ENCODE measurements at regions not wholly inside any gene's neighbourhood (a gene's known extent, or its start where the extent isn't known, plus 50 kb on each side); places are given as distances from the start of the nearest gene placed in this dataset.
A peak's percentile ranks its signal among the peaks of the same experiment; 100 is the strongest.
"Not testable (repeated sequence)": the region's sequence is repeated elsewhere in the genome, so short reads cannot be mapped to it uniquely, and the experiment has no call there.

DNA sequence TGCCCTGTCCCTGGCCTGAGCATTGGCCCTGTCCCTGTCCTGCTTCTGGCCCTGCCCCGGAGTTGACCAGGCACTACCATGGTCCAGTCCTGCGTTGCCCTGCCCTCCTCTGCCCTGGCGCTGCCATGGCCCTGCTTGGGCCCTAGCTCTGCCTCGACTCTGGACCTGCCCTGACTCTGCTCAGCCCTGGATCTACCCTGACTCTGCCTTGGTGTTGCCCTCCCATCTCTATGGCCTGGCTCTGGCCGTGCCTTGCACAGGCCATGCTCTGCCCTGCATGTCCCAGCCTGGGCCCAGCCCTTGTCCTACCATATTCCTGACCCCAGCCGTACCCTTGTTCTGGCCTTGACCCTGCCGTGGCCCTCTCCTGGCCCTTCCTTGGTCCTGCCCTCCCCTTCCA is 235.7 kb downstream of the GOLGA6L6 start:
- DNase-seq = not testable (repeated sequence)

DNA sequence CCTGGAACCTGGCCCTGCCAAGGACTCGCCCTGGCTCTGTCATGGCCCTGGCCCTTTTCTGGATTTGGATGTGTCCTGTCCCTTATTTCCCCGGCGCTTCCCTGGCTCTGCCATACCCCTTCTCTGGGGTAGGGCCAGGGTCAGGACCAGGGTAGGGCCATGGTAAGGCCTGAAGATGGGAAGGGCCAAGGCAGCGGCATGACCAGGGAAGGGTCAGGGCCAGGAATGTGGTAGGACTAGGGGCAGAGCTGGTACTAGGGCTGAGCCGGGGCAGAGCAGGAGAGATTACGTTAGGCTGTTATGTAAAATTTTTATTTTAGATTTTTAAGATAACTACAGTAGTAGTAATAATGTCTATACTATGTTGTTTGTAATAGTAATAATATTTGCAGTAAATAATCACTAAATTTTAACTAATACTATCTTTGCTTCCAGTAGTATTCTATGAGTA is 236.6 kb downstream of the GOLGA6L6 start:
- DNase-seq = not testable (repeated sequence)

DNA sequence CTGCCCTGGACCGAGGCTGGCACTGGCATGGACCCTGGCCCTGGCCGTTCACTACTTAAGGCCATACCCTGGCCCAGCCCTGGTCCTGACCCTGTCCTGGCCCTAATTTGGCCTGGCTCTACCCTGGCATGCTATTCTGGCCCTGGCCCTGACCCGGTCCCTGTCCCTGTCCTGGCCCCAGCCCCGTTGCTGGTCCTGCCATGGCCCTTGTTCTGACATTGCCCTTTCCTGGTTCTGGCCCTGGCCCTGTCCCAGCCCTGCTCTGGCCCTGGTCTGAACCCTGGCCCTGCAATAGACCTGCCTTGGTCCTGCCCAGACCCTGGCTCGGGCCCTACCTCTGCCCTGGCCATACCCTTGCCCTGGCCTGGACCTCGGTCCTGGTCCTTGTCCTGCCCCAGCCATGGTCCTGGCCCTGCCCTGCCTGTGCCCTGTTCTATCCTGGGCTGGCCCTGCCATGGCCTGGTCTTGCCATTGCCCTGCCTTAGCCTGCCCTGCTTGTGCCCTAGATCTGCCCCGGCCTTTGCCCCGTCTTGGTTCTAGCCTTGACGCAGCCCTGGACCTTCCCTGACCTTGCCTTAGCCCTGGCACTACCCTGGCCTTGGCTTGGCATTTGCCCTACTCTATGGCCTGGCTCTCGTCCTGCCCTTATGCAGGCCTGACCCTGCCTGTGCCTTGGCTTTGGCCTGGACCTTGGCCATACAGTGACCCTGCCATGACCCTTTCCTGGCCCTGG is 237.2 kb downstream of the GOLGA6L6 start:
- not testable (repeated sequence) for DNase-seq

DNA sequence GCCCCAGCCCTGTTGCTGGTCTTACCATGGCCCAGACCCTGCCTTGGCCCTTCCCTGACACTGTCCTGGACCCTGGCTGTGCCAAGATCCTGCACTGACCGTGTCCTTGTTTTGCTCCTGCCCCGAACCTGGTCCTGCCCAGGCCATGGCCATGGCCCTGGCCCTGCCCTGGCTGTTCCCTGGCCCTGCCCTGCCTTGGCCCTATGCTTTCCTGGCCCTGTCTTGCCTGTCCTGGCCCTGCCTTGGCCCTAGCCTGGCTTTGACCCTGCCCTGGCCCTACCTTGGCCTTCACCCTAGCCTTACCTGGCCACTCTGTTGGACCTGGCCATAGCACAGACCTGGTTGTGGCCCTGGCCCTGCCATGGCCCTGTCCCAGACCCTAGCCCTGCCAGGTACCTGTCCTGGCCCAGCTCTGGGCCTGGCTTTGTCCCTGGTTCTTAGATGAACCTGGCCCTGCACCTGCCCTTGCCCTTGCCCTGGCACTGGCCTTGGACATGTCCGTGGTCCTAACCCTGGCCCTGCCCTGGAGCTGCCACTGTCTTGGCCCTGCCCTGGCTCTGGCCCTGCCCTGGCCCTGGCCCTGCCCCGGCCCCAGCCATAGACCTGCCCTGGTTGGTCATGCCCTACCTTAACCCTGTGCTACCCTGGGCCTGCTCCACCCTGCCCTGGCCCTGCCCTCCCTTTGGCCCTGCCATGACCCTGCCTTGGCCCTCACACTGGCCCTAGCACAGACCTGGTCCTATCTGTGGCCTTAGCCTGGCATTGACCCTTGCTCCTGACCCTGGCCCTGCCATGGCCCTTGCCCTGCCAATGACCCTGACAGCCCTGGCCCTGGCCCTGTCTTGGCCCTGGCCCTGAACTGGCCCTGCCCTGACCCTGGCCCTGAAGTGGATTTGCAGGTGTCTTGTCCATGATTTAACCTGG is 238.1 kb downstream of the GOLGA6L6 start:
- DNase-seq = not testable (repeated sequence)

DNA sequence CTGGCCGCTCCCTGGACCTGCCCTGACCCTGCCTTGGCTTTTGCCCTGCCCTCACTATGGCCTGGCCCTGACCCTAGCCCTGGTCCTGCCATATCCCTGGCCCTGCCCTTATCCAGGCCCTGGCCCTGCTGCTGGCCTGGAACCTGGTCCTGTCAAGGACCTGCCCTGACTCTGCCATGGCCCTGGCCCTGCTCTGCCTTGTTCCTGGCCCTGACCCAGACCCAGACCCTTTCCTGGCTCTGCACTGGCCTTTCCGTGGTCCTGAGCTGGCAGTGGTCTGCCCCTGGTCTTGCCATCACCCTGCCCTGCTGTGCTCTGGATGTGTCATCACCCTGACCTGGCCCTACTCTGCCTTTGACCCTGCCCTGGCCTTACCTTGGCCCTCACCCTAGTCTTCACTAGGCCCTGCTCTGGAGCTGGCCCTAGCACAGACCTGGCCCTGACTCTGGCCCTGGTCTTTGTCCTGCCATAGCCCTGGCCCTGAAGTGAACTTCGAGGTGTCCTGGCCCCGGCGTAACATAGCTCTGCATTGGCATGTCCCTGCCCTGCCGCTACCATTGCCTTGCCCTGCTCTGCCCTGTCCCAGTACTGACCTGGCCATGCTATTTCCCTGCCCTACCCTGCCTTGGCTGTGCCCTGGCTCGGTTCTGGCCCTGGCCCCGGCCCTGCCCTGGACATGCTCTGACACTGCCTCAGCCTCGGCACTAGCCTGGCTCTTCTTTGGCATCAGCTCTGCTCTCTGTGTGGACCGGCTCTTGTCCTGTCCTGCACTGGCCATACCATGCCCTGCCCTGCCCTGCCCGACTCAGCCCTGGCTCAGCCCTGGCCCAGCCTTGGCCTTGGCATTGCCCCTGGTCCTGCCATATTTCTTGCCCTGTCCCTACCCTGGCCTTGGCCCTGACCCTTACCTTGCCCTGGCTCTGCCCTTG is 239.2 kb downstream of the GOLGA6L6 start:
- not testable (repeated sequence) for DNase-seq

GRCh38 chr15:20301471-20302081 is 240.0 kb downstream of the GOLGA6L6 start:
- not testable (repeated sequence) for DNase-seq

- not testable (repeated sequence) for DNase-seq
Measured at GRCh38 chr15:20301041-20301390, 240.6 kb downstream of the GOLGA6L6 start.

DNA sequence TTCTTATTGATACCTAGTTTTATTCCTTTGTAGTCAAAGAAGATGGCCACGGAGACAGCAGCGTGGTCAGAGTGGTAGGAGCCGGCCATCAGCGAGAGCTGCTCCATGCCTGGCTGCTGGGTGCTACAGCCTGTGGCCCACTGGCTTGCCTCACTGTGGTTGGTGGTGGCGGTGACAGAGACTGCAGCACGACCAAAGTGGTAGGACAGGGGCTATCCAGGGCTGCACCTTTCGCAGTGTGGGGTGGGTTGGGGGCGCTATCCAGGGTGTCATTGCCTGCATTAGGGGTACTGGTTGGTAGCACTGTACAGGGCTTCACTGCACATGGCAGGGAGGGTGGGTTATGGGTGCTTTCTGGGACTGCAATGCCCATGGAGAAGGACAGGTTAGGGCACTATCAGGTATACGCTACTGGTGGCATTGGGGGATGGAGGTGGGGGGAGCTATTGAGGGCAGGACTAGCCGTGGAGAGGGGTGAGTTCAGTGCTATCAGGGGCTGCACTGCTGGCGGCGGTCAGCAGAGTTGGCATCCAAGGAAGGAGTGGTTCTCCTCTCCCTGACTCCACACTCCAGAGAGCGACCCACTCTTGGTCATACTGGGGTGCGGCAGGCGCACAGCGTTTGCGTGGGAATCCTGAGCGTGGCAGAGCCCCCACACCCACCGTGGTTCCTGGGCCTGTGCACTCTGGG is 241.1 kb downstream of the GOLGA6L6 start:
- DNase-seq = not testable (repeated sequence)

DNA sequence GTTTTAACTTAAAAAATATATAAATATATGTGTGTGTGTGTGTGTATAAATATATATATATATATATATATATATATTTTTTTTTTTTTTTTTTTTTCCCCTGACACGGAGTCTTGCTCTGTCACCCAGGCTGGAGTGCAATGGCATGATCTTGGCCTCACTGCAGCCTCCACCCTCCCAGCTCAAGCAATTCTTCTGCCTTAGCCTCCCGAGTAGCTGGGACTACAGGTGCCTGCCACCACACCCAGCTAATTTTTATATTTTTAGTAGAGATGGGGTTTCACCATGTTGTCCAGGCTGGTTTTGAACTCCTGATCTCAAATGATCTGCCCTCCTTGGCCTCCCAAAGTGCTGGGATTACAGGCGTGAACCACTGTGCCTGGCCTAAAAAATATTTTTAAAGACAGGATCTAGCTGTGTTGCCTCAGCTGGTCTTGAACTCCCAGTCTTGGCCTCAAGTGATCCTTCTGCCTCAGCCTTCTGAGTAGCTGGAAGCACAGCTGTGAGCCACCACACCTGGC is 243.9 kb downstream of the GOLGA6L6 start:
- DNase-seq = not testable (repeated sequence)

DNA sequence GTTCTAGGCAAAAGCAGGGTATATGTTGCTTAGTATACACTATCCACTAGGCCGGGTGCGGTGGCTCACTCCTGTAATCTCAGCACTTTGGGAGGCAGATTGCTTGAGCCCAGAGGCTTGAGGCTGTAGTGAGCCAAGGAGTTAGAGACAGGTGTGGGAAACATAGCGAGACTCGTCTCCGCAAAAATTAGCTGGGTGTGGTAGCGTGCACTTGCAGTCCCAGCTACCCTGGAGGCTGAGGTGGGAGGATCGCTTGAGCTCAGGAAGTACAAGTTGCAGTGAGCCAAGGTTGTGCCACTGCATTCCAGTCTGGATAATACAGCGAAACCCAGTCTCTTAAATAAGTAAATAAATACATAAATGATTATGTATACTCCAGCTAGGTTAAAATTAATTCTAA is 245.3 kb downstream of the GOLGA6L6 start:
- not testable (repeated sequence) for DNase-seq

- no peak for DNase-seq
Measured at GRCh38 chr15:20295238-20295811, 246.3 kb downstream of the GOLGA6L6 start.

- DNase-seq = peak; percentile 8
Measured at GRCh38 chr15:20294651-20295237, 246.9 kb downstream of the GOLGA6L6 start.

DNA sequence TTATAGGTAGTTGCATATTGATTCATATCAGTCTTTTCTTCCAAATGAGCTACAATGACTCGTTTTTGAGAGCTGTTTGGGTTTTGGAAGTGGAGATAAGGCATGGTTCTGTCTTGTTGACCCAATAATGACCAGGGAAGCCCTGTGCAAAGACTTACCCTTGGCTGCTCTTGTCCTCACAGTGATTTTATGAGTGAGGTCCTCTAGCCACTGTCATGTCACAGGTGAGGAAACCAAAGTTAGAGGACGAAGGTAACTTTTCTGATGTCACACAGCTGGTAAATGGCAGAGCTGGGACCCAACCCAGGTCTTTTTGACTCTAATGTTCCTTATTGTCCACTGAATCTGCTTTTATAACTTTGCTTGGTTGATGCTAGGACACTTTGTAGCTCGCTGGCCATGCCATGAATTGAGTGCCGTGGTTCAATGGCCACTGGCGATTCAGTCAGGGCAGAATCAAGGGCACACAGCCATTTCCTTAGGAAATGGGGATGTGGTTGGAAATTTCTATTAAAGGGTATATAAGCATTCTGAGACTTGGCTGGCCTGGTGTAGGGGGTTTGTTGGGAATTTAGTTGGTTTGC is 249.1 kb downstream of the GOLGA6L6 start:
- not testable (repeated sequence) for DNase-seq

- DNase-seq = not testable (repeated sequence)
Measured at GRCh38 chr15:20291616-20292015, 250.0 kb downstream of the GOLGA6L6 start.

DNA sequence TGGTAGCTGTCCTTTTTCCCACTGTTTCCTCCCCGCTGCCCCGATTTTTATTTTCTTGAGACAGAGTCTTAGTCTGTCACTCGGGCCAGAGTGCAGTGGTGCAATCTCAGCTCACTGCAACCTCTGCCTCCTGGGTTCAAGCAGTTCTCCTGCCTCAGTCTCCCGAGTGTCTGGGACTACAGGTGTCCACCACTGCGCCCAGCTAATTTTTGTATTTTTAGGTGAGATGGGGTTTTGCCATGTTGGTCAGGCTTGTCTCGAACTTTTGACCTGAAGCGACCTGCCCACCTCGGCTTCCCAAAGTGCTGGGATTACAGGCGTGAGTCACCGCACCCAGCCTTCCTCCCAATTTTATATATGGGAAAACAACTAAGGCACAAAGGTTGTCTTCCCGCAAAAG is 251.0 kb downstream of the GOLGA6L6 start:
- not testable (repeated sequence) for DNase-seq

GRCh38 chr15:20289538-20290103 is 252.0 kb downstream of the GOLGA6L6 start:
- DNase-seq = not testable (repeated sequence)

DNA sequence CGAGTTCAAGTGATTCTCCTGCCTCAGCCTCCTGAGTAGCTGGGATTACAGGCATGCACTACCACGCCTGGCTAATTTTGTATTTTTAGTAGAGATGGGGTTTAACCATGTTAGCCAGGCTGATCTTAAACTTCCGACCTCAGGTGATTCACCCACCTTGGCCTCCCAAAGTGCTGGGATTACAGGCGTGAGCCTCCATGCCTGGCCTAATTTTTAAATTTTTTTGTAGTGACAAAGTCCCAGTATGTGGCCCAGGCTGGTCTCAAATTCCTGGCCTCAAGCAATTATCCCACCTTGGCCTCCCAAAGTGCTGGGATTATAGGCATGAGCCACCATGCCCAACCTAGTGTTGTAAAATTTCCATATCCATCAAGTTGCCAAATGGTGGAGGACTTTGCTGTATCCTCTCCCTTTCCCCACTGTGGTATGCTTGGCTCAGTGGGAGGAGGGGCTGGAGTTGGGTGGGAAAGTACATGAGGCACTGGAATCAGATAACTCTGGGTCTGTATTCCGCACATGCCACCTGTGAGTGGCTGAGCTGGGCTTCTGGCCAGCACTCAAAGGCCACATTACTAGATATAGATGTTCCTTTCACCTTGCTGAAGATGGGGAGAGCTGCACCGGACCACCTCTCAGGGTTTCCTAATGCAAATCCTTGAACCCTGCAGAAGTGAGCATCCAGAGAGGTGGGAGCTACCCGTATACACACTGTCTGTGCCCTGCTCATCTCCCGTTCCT is 252.6 kb downstream of the GOLGA6L6 start:
- not testable (repeated sequence) for DNase-seq

- DNase-seq = not testable (repeated sequence)
Measured at GRCh38 chr15:20286559-20286958, 255.0 kb downstream of the GOLGA6L6 start.

All from activated CD4-positive, alpha-beta T cell treated with anti-CD3 and anti-CD28 coated beads for 1 hour (primary cell).